GM23248 (cell line): ENCODE measurements at regions not wholly inside any gene's neighbourhood (a gene's known extent, or its start where the extent isn't known, plus 50 kb on each side); places are given as distances from the start of the nearest gene placed in this dataset.

ENCODE experiments used
- EZH2 ChIP-seq: fragments of 200-600 bp; sonication (generic); IDR thresholded peaks from 2 replicates; pipeline ENCODE4 v1.6.1; 2018; ENCODE audit warnings: antibody characterized with exemption, mild to moderate bottlenecking; ENCODE audit not compliant: insufficient read depth, poor library complexity, severe bottlenecking
- EZH2phosphoT487 ChIP-seq: fragments of 200-600 bp; sonication (generic); IDR thresholded peaks from 2 replicates; pipeline ENCODE4 v1.6.1; 2018; ENCODE audit warnings: antibody characterized with exemption, moderate library complexity, mild to moderate bottlenecking, low read depth; ENCODE audit not compliant: insufficient read depth

DNA sequence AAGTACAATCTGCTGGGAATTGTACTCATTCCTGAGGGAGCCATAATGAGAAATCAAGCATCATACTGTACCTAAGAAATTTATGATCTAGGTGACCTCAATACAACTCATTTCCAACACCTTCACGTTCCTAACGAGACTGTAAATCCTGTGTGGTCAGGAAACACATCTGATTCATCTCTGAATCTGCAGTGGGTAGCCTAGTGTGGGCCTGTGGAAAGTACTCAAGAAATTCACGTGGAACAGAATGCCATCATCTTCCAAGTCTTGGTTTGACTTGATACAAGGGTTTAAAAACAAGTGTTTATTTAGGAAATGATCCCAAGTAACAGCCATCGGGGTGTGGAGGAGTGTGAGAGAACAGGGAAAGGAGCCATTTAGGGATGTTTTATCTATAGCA, 568.9 kb downstream of the EDEM1 start:
- TF ChIP-seq EZH2 (no peak), EZH2phosphoT487 (no peak)
